ENCODE measurements at regions not wholly inside any gene's neighbourhood (a gene's known extent, or its start where the extent isn't known, plus 50 kb on each side); places are given as distances from the start of the nearest gene placed in this dataset.

DNA sequence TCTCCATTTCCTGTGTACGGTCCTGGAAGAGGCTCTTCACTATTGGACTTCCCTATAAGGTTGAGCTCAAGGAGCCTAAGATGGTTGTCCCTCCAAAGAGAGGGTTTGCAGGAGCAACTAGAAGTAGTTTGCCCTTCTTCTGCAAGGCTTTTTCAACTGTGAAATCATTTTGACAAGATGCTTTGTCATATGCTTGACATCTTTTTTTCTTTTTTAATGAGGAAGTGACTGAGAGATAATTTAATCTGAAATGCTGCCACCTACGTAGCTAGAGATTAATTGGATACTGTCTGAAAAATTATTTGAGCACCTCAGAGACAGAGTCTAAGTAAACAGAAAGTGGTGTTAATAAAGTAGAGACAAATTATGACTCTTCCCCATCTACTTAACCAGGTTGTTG lies 97.0 kb downstream of the CHRM3 start (continued):
- TF ChIP-seq, protein P1, sequence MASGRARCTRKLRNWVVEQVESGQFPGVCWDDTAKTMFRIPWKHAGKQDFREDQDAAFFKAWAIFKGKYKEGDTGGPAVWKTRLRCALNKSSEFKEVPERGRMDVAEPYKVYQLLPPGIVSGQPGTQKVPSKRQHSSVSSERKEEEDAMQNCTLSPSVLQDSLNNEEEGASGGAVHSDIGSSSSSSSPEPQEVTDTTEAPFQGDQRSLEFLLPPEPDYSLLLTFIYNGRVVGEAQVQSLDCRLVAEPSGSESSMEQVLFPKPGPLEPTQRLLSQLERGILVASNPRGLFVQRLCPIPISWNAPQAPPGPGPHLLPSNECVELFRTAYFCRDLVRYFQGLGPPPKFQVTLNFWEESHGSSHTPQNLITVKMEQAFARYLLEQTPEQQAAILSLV (tag; IDR thresholded peaks at IDR 0.05) = no peak
- TF ChIP-seq NFXL1 (CRISPR knock-in tag; IDR thresholded peaks at IDR 0.05) = no peak

DNA sequence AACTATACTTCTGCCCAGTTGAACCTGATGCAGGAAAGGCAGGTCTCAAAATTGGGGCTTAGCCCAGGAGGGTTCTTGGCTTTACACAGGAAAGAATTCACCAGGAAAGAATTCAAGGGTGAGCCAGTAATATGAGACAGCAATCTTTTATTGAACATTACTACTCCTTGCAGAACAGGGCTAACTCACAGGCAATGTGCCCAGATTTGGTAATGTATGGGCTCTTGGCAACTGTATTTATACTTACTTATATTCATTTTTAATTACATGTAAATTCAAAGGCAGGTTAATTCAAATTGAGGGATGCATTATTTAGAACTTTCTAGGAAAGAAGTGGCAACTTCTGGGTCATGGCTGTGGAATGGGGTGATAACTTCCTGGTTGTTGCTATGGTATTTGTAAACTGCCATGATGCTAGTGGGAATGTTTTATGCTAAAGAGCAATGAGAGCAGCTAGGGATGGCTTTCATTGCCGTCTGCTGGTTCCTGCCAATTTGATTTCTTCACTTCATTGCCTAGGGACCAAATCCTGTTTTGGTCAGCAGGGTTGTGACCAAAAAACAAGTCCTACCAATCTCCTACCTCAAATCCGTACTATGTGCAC lies 107.5 kb downstream of the CHRM3 start:
- ATAC-seq (no peak), FAIRE-seq (no peak), DNase-seq (ENCODE audit: extremely low read depth in 1 of 4, low spot score in 3 of 4) (no peak)
- intact Hi-C loops (cut with micrococcal nuclease) (no loop called here), in situ Hi-C loops (cut with MboI) (no loop called here)
- no peak overlapping the region for H3K27ac ChIP-seq (ENCODE audit: extremely low read depth, low read depth, low read length)
- H2AFZ ChIP-seq (ENCODE audit: low read depth, low read length) = no peak overlapping the region
- no peaks in the 10 kb centered on the region for H3K4me1 ChIP-seq (replicated peaks in 1 of 2; ENCODE audit: control insufficient read depth in 2 of 2, insufficient read depth in 2 of 2, low read length in 2 of 2)
- H3K79me2 ChIP-seq (ENCODE audit: control insufficient read depth, insufficient read depth, low read length) = no peaks in the 10 kb centered on the region
- H3K9me3 ChIP-seq (replicated peaks; ENCODE audit: control insufficient read depth, insufficient read depth, low read depth, low read length) = no peaks in the 10 kb centered on the region
- no peaks in the 10 kb centered on the region for H4K20me1 ChIP-seq (replicated peaks; ENCODE audit: control insufficient read depth, insufficient read depth, low read length)
- no peak overlapping the region for H3K4me3 ChIP-seq
- no peak overlapping the region for H3K4me2 ChIP-seq (ENCODE audit: insufficient read depth, low read length)
- WGBS (ENCODE audit: insufficient coverage, low coverage, missing lambda C conversion rate) = 0% methylated on average over 2 of the region's 2 CpGs
- no peak overlapping the region for H3K9ac ChIP-seq (ENCODE audit: insufficient read depth in 1 of 2, low read depth in 2 of 2, low read length in 2 of 2)
- POLR2A ChIA-PET = no interaction called here
- H3K9me1 ChIP-seq (ENCODE audit: control insufficient read depth, insufficient read depth, low read length) = no peaks in the 10 kb centered on the region
- TF ChIP-seq ZC3H8 (IDR thresholded peaks at IDR 0.05) (no peak), PRMT5 (CRISPR knock-in tag; IDR thresholded peaks at IDR 0.05) (no peak), CCNT2 (IDR thresholded peaks at IDR 0.05; ENCODE audit: borderline replicate concordance, extremely low read depth, insufficient read length, low read depth, low read length) (no peak), THRAP3 (IDR thresholded peaks at IDR 0.05; ENCODE audit: borderline replicate concordance) (no peak), ZNF778 (CRISPR knock-in tag; IDR thresholded peaks at IDR 0.05) (no peak), RUNX1 (IDR thresholded peaks at IDR 0.05; ENCODE audit: low read depth) (no peak)
- TF ChIP-seq, protein P2, sequence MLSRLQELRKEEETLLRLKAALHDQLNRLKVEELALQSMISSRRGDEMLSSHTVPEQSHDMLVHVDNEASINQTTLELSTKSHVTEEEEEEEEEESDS (CRISPR knock-in tag; IDR thresholded peaks at IDR 0.05) = no peak
- no TSS peak for BruUV-seq (replicated peaks)
- CTCF ChIA-PET (ENCODE audit: low intra/inter-chr PET ratio) = no interaction called here
- no peaks in the 10 kb centered on the region for H3K27me3 ChIP-seq (ENCODE audit: control insufficient read depth in 2 of 2, insufficient read depth in 2 of 2, low read length in 2 of 2)
- H3K36me3 ChIP-seq (ENCODE audit: control insufficient read depth, insufficient read depth, low read length) = no peaks in the 10 kb centered on the region

Measured in K562 (cell line).